ENCODE measurements at regions not wholly inside any gene's neighbourhood (a gene's known extent, or its start where the extent isn't known, plus 50 kb on each side); places are given as distances from the start of the nearest gene placed in this dataset.

- peak; percentile 53 for DNase-seq (ENCODE audit: low spot score)
Observed at GRCh38 chr12:29041621-29042020, 107.5 kb upstream of the FAR2 start.

- peak; percentile 20 for DNase-seq (ENCODE audit: low spot score)
Observed at GRCh38 chr12:29043069-29043468, 106.0 kb upstream of the FAR2 start.

- no peak for DNase-seq (ENCODE audit: low spot score)
Observed at GRCh38 chr12:29044799-29045198, 104.3 kb upstream of the FAR2 start.

GRCh38 chr12:29048787-29049186, 100.3 kb upstream of the FAR2 start:
- no peak for DNase-seq (ENCODE audit: low spot score)

GRCh38 chr12:29050503-29050902, 98.6 kb upstream of the FAR2 start:
- DNase-seq (ENCODE audit: low spot score), result no peak

GRCh38 chr12:29051221-29051620, 97.9 kb upstream of the FAR2 start:
- DNase-seq (ENCODE audit: low spot score), result no peak

- no peak for DNase-seq (ENCODE audit: low spot score)
Observed at GRCh38 chr12:29053567-29053966, 95.5 kb upstream of the FAR2 start.

- no peak for DNase-seq (ENCODE audit: low spot score)
Observed at GRCh38 chr12:29054858-29055663, 94.0 kb upstream of the FAR2 start.

- DNase-seq (ENCODE audit: low spot score), result peak; percentile 33
Observed at GRCh38 chr12:29066011-29066588, 83.0 kb upstream of the FAR2 start.

GRCh38 chr12:29067430-29067829, 81.6 kb upstream of the FAR2 start:
- no peak for DNase-seq (ENCODE audit: low spot score)

GRCh38 chr12:29070309-29070708, 78.8 kb upstream of the FAR2 start:
- DNase-seq (ENCODE audit: low spot score), result no peak

GRCh38 chr12:29071099-29071498, 78.0 kb upstream of the FAR2 start:
- no peak for DNase-seq (ENCODE audit: low spot score)

GRCh38 chr12:29072631-29073030, 76.4 kb upstream of the FAR2 start:
- DNase-seq (ENCODE audit: low spot score), result no peak

GRCh38 chr12:29073631-29074239, 75.3 kb upstream of the FAR2 start:
- peak; percentile 63 for DNase-seq (ENCODE audit: low spot score)

- no peak for DNase-seq (ENCODE audit: low spot score)
Observed at GRCh38 chr12:29081101-29081500, 68.0 kb upstream of the FAR2 start.

GRCh38 chr12:29082522-29082921, 66.6 kb upstream of the FAR2 start:
- DNase-seq (ENCODE audit: low spot score), result peak; percentile 9

GRCh38 chr12:29086325-29087271, 62.5 kb upstream of the FAR2 start:
- no peak for DNase-seq (ENCODE audit: low spot score)

- DNase-seq (ENCODE audit: low spot score), result peak; percentile 25
Observed at GRCh38 chr12:29088611-29089219, 60.4 kb upstream of the FAR2 start.

Measured in AG20443 (cell line).